Common myeloid progenitor, CD34-positive (primary cell): ENCODE measurements at regions not wholly inside any gene's neighbourhood (a gene's known extent, or its start where the extent isn't known, plus 50 kb on each side); places are given as distances from the start of the nearest gene placed in this dataset.

Experiments used
- CTCF ChIA-PET: fragments of 350-600 bp; sonication (Branson Sonifier 250); formaldehyde crosslinking; loops from one replicate; lab custom pipeline; 2021; ENCODE audit warnings: antibody characterized with exemption; lab: Charles Lee
- POLR2A ChIA-PET: fragments of 350-600 bp; sonication (Branson Sonifier 250); formaldehyde crosslinking; loops from one replicate; lab custom pipeline; 2021; ENCODE audit warnings: antibody characterized with exemption; lab: Charles Lee
- DNase-seq, 3 donors: peaks; one replicate each; pipeline versions ENCODE4 v3.0.0 to v3.0.0-alpha.2; 2013
- H3K27ac ChIP-seq, 2 experiments: 1 replicate in 1 of 2; 2 replicates in 1 of 2; pipeline ENCODE4 v1.7.0; 2013; ENCODE audit warnings: inconsistent platforms in 2 of 2, low read length in 2 of 2, mild to moderate bottlenecking in 2 of 2, low read depth in 1 of 2, moderate library complexity in 1 of 2; ENCODE audit not compliant: severe bottlenecking in 2 of 2, insufficient read depth in 1 of 2, poor library complexity in 1 of 2
- H3K27me3 ChIP-seq, 5 experiments: replicated peaks in 2 of 5; 1 replicate in 3 of 5; 2 replicates in 2 of 5; pipeline versions ENCODE4 v1.6.1 to v1.7.0; 2013; ENCODE audit warnings: low read length in 4 of 5, mild to moderate bottlenecking in 2 of 5, moderate library complexity in 2 of 5, inconsistent platforms in 1 of 5; ENCODE audit not compliant: insufficient read depth in 5 of 5, control insufficient read depth in 4 of 5
- H3K36me3 ChIP-seq, 4 experiments: 1 replicate in 2 of 4; 2 replicates in 2 of 4; pipeline versions ENCODE4 v1.6.1 to v1.7.0; 2013; ENCODE audit warnings: low read length in 3 of 4, control low read depth in 1 of 4, mild to moderate bottlenecking in 1 of 4; ENCODE audit not compliant: control insufficient read depth in 4 of 4, insufficient read depth in 4 of 4
- H3K4me1 ChIP-seq, 4 experiments: 1 replicate in 3 of 4; 2 replicates in 1 of 4; pipeline versions ENCODE4 v1.6.1 to v1.7.1; 2013; ENCODE audit warnings: low read length in 3 of 4, mild to moderate bottlenecking in 3 of 4, control low read depth in 1 of 4, inconsistent platforms in 1 of 4, moderate library complexity in 1 of 4; ENCODE audit not compliant: control insufficient read depth in 4 of 4, insufficient read depth in 4 of 4; ENCODE audit errors: control extremely low read depth in 1 of 4
- H3K4me3 ChIP-seq, 7 experiments: 1 replicate in 4 of 7; 2 replicates in 3 of 7; pipeline versions ENCODE4 v1.5.1 to v1.7.0; 2013; ENCODE audit warnings: mild to moderate bottlenecking in 7 of 7, low read length in 6 of 7, moderate library complexity in 6 of 7, inconsistent platforms in 2 of 7, low read depth in 2 of 7, control low read depth in 1 of 7; ENCODE audit not compliant: insufficient read depth in 4 of 7, control insufficient read depth in 1 of 7; ENCODE audit errors: extremely low read depth in 1 of 7
- H3K9me3 ChIP-seq, 5 experiments: 1 replicate in 4 of 5; 2 replicates in 1 of 5; pipeline versions ENCODE4 v1.6.1 to v1.7.1; 2013; ENCODE audit warnings: low read length in 4 of 5, mild to moderate bottlenecking in 2 of 5, inconsistent platforms in 1 of 5, low read depth in 1 of 5, moderate library complexity in 1 of 5; ENCODE audit not compliant: control insufficient read depth in 4 of 5, insufficient read depth in 2 of 5; ENCODE audit errors: control extremely low read depth in 1 of 5
- WGBS: methylation state at CpG from one replicate; pipeline ENCODE4 v1.1.5; 2013; ENCODE audit not compliant: insufficient coverage; 5-methylcytosine and 5-hydroxymethylcytosine counted together

- WGBS, result 100% methylated on average over 1 of the region's 2 CpGs
- CTCF ChIA-PET, result interaction anchor here (1.4 to 3.3 kb wide), 3 partner anchors 17 to 592 kb away, joined by 3 to 18 read pairs (median 5); no protein-coding TSS in a partner anchor
- DNase-seq, result no peak
- H3K4me3 ChIP-seq, result no peak overlapping the region
- POLR2A ChIA-PET, result no interaction called here
- peaks cover 2 to 30% (median 11%) of the 10 kb centered on the region in 4 experiments for H3K4me1 ChIP-seq
- no peak overlapping the region for H3K27ac ChIP-seq
- H3K36me3 ChIP-seq, result no peaks in the 10 kb centered on the region
- H3K9me3 ChIP-seq, result peaks cover 0 to 2% (median 0%) of the 10 kb centered on the region in 5 experiments
- H3K27me3 ChIP-seq, result no peaks in the 10 kb centered on the region
These were observed 429.1 kb upstream of the ZMIZ1 start for GRCh38 chr10:78639629-78640028.

- Histone ChIP-seq H3K27ac (no peak overlapping the region), H3K4me1 (peaks cover 2 to 30% (median 11%) of the 10 kb centered on the region in 4 experiments), H3K4me3 (no peak overlapping the region), H3K27me3 (no peaks in the 10 kb centered on the region), H3K36me3 (no peaks in the 10 kb centered on the region), H3K9me3 (peaks cover 0 to 5% (median 0%) of the 10 kb centered on the region in 5 experiments)
- ChIA-PET CTCF (interaction anchor here (1.0 to 3.3 kb wide), 5 partner anchors 9 to 594 kb away, joined by 3 to 18 read pairs (median 4); no protein-coding TSS in a partner anchor), POLR2A (interaction anchor here (0.5 to 0.8 kb wide), 3 partner anchors 11 to 563 kb away, joined by 3 to 6 read pairs (median 4); no protein-coding TSS in a partner anchor)
- 50% methylated on average over 2 of the region's 4 CpGs for WGBS
- peak; percentile 42 to 91 (median 88) for DNase-seq
These were observed 427.8 kb upstream of the ZMIZ1 start for GRCh38 chr10:78640796-78641636.

- Histone ChIP-seq H3K36me3 (no peaks in the 10 kb centered on the region), H3K27ac (no peak overlapping the region), H3K27me3 (no peaks in the 10 kb centered on the region), H3K9me3 (peaks cover 0 to 5% (median 0%) of the 10 kb centered on the region in 5 experiments), H3K4me1 (peaks cover 2 to 30% (median 11%) of the 10 kb centered on the region in 4 experiments), H3K4me3 (no peak overlapping the region)
- no peak for DNase-seq
- POLR2A ChIA-PET, result interaction anchor here (0.5 to 0.8 kb wide), 3 partner anchors 11 to 562 kb away, joined by 3 to 6 read pairs (median 4); no protein-coding TSS in a partner anchor
- CTCF ChIA-PET, result interaction anchor here (1.4 to 3.3 kb wide), 2 partner anchors 8 to 15 kb away, joined by 4 to 18 read pairs; no protein-coding TSS in a partner anchor
- 75% methylated on average over 4 of the region's 5 CpGs for WGBS
These were observed 427.1 kb upstream of the ZMIZ1 start for GRCh38 chr10:78641693-78642092.

GRCh38 chr10:78642269-78642816 lies 426.4 kb upstream of the ZMIZ1 start:
- Histone ChIP-seq H3K36me3 (no peaks in the 10 kb centered on the region), H3K4me1 (peaks cover 2 to 30% (median 11%) of the 10 kb centered on the region in 4 experiments), H3K27me3 (no peaks in the 10 kb centered on the region), H3K27ac (no peak overlapping the region), H3K4me3 (no peak overlapping the region), H3K9me3 (peaks cover 0 to 5% (median 0%) of the 10 kb centered on the region in 5 experiments)
- DNase-seq, result no peak
- 98% methylated on average over 4 of the region's 4 CpGs for WGBS
- CTCF ChIA-PET, result interaction anchor here (0.7 to 3.3 kb wide), 3 partner anchors 14 to 37 kb away, joined by 3 to 18 read pairs (median 3); no protein-coding TSS in a partner anchor
- POLR2A ChIA-PET, result no interaction called here

GRCh38 chr10:78643513-78643912 lies 425.3 kb upstream of the ZMIZ1 start:
- peaks cover 0 to 5% (median 0%) of the 10 kb centered on the region in 5 experiments for H3K9me3 ChIP-seq
- peaks cover 2 to 30% (median 11%) of the 10 kb centered on the region in 4 experiments for H3K4me1 ChIP-seq
- ChIA-PET POLR2A (no interaction called here), CTCF (no interaction called here)
- no peak for DNase-seq
- H3K27me3 ChIP-seq, result no peaks in the 10 kb centered on the region
- no peak overlapping the region for H3K27ac ChIP-seq
- 100% methylated on average over 3 of the region's 4 CpGs for WGBS
- H3K4me3 ChIP-seq, result no peak overlapping the region
- no peaks in the 10 kb centered on the region for H3K36me3 ChIP-seq

GRCh38 chr10:78644550-78644949 lies 424.2 kb upstream of the ZMIZ1 start:
- CTCF ChIA-PET, result interaction anchor here (0.7 kb wide), 1 partner anchor 15 kb away, joined by 5 read pairs; no protein-coding TSS in a partner anchor
- 100% methylated on average over 2 of the region's 2 CpGs for WGBS
- H3K4me1 ChIP-seq, result peaks cover 2 to 30% (median 11%) of the 10 kb centered on the region in 4 experiments

More at GRCh38 chr10:78644550-78644949, 424.2 kb upstream of the ZMIZ1 start:
- POLR2A ChIA-PET, result no interaction called here
- Histone ChIP-seq H3K4me3 (no peak overlapping the region), H3K9me3 (peaks cover 0 to 5% (median 0%) of the 10 kb centered on the region in 5 experiments), H3K27ac (no peak overlapping the region), H3K27me3 (no peaks in the 10 kb centered on the region), H3K36me3 (no peaks in the 10 kb centered on the region)
- DNase-seq, result no peak
